CD4-positive, alpha-beta T cell treated with Interleukin-4 for 1 hour (primary cell): ENCODE measurements at regions not wholly inside any gene's neighbourhood (a gene's known extent, or its start where the extent isn't known, plus 50 kb on each side); places are given as distances from the start of the nearest gene placed in this dataset.

Source experiments
- DNase-seq, 2 donors: peaks; one replicate each; pipeline ENCODE4 v3.0.0-alpha.2; 2020 to 2022

DNA sequence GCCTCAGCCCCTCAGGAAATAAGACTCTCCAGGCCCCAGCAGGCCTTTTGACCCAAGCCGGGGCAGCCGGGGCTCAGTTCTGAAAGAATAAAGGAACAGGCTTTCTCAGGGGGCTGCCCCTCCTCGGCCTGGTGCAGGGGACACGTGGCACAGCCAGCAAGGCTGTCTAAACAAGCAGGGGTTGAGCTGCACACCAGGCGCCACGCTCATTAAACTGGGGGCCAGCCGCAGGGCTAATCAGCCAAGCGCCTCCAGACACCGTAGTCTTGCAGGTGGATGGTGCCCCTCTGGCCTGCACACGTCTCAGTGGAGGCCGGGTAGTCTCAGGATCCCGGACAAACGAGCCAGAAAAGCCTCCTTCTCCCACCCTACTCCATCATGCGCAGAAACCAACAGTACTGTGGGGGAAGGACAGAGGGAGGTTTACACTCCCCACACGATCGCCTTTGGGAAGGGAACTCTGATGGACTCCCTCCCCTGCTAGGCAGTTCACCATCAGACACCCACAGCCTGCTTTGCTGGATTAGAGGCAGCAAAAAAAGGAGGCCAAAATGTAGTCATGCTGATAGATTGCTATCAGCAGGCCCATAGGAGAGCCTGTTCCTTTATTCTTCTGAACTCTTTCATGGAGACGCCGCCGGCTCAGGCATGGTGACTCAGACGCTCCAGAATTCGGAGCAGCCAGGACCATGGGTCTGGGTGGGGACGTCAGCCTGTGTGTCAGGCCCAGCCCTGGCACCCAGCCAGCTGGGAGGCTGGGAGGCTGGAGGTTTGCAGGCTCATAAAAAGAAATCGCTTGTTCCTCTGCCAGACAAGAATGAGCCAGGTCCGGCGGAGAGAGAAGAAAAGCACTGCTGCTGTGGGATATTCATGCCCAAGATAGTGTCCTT, 342.4 kb downstream of the BCOR start:
- DNase-seq = peak in 1 of 2 donors; percentile 32

- DNase-seq = no peak
Observed at GRCh38 chrX:39756086-39756883, 341.5 kb downstream of the BCOR start.

DNA sequence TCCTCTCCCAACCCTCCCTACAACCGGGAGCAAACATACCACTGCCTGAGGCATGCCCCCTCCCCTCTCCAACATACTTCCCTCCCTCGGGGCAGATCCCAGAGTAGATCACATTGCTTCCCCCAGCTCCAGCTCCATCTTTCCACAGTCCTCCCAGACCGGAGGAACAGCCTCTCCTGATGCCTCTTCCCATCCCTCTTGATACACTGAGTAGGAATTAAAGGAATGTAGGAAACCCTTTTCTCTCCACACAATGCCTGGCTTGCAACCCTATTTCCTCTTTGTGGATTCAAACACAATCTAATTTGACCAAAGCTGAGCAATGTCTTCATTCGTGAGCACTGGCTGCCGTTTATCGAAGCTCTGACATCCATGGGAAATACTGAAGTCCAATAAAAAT, 339.8 kb downstream of the BCOR start:
- DNase-seq = no peak

GRCh38 chrX:39758791-39759525, 338.8 kb downstream of the BCOR start:
- DNase-seq = no peak

DNA sequence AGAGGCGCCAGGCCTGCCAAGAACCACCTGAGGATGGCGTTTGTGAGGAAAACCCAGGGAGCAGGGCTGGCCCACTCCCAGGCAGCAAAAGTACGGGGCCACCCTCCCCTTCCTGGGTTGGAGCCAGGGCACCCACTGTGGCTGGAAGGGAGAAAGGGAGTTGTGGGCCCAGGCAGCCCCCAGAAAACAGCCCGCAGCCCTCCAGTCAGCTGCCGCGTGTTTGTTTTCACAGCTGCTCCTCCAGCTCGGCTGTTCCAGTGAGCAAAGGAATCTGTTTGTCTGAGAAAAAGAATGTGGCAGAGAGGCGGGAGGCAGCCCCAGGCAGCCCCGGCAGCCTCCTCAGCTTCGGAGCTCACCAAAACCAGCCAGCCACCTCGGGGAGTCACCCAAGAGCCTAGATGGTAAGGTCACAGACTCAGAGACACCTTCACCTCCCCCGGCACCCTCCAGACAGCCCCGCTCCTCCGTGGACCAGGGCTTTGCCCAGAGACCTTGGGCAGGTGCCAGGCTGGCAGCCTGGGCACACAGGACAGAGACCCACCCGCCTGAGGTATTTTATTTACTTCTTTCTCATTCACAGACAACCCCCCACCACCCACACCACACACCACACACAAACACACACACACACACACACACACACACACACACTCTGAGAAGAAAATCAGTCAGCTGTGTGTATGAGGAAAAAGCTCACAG, 338.1 kb downstream of the BCOR start:
- DNase-seq = no peak

GRCh38 chrX:39760930-39761329, 336.8 kb downstream of the BCOR start:
- DNase-seq = no peak

GRCh38 chrX:39762266-39762841, 335.4 kb downstream of the BCOR start:
- DNase-seq = no peak

- DNase-seq = no peak
Observed at GRCh38 chrX:39764441-39764914, 333.3 kb downstream of the BCOR start.

DNA sequence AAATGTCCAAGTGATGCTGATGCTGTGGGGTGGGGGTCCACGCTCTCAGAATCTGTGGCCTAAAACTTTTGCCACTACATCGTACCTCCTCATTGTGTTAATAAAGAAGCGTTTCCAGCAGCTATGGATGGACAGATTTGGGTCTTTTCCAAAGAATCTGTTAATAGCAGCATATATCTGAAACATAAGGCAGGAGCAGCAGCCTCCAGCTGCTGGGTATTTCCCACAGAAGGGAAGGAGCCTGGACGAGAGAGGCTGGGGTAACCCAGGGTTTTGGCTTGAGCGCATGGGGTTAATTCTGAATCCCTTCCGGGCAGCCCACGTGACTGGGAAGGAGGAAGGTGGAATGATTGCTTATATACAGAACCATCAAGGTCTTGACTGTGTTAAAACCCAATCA, 332.4 kb downstream of the BCOR start:
- no peak for DNase-seq

- DNase-seq = peak; percentile 26 to 52
Observed at GRCh38 chrX:39766085-39766726, 331.6 kb downstream of the BCOR start.

GRCh38 chrX:39766855-39767254, 330.9 kb downstream of the BCOR start:
- no peak for DNase-seq

- DNase-seq = no peak
Observed at GRCh38 chrX:39767446-39767845, 330.3 kb downstream of the BCOR start.

DNA sequence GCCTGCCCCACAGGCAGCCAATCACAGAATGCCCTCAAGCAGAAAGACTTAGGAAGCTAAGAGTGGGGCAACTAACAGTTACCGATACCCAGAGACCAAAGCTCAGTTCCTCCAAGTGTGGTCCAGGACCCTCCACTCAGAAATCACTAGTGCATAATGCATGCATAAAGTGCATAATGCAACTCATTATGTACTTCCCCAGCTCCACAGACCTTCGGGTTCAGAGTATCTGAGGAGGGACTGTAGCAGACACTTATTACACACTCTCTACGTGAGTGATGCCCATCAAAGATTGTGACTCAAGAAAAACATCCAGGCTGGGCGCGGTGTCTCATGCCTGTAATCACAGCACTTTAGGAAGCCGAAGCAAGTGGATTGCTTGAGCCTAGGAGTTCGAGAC, 328.0 kb downstream of the BCOR start:
- DNase-seq = no peak

- no peak for DNase-seq
Observed at GRCh38 chrX:39771089-39771488, 326.7 kb downstream of the BCOR start.

DNA sequence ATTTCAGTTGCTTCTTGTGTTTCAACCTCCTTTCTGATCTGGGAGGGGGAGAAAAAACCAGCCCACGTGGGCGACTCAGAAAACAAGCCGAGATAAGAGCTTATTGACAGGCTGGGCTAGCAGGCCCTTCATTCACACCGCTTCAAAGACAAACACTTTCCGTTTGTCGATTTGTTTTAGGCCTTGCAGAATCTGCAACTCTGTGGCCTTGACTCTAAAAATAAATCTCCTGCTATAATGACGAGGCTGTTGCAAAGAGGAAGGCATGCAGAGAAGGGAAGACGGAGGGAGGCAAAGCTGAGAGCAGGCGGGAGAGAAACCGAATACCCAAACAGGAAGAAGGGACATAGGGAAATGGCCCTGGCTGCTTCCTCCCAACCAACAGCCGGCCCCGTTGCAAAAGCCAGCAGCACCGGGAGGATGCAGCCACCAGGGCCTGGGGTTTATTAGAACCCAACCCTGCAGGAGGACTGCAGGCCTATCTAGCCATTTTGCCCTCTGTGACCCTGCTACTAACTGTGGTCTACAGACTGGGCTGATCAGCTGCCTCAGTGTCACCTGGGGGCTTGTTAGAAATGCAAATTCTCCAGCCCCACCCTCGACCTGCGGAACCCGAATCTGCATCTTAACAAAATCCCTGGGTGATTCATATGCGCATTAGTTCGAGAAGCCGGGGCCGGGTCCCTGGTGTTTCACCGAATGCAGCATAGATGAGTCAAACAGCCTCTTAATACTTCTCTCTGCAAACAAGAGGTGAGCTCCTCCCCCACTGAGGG, 325.5 kb downstream of the BCOR start:
- peak; percentile 43 to 44 for DNase-seq

GRCh38 chrX:39773150-39773549, 324.6 kb downstream of the BCOR start:
- no peak for DNase-seq

- DNase-seq = peak; percentile 35 to 45
Observed at GRCh38 chrX:39773923-39774773, 323.6 kb downstream of the BCOR start.

- no peak for DNase-seq
Observed at GRCh38 chrX:39774774-39775328, 322.9 kb downstream of the BCOR start.

- peak in 1 of 2 donors; percentile 3 for DNase-seq
Observed at GRCh38 chrX:39777623-39778025, 320.1 kb downstream of the BCOR start.
